Fibroblast of lung (primary cell): ENCODE measurements at regions not wholly inside any gene's neighbourhood (a gene's known extent, or its start where the extent isn't known, plus 50 kb on each side); places are given as distances from the start of the nearest gene placed in this dataset.
"Not testable (repeated sequence)": the region's sequence is repeated elsewhere in the genome, so short reads cannot be mapped to it uniquely, and the experiment has no call there.

Experiments
- DNase-seq, 2 donors: peaks; one replicate each; pipeline versions ENCODE4 v3.0.0 to v3.0.0-alpha.2; 2010; ENCODE audit warnings: low read depth in 2 of 2
- H2AFZ ChIP-seq: 2 replicates; pipeline ENCODE4 v1.5.1; 2012; ENCODE audit warnings: low read length, control low read depth, inconsistent platforms
- H3K27ac ChIP-seq: 2 replicates; pipeline ENCODE4 v1.5.1; 2011; ENCODE audit warnings: low read length, control low read depth; ENCODE audit not compliant: insufficient read depth
- H3K27me3 ChIP-seq: 2 replicates; pipeline ENCODE4 v1.5.1; 2011; ENCODE audit warnings: mild to moderate bottlenecking, low read length; ENCODE audit not compliant: control insufficient read depth, insufficient read depth
- H3K36me3 ChIP-seq: 2 replicates; pipeline ENCODE4 v1.5.1; 2011; ENCODE audit warnings: low read length; ENCODE audit not compliant: control insufficient read depth, insufficient read depth
- H3K4me1 ChIP-seq: 2 replicates; pipeline ENCODE4 v1.5.1; 2011; ENCODE audit warnings: low read length; ENCODE audit not compliant: control insufficient read depth, insufficient read depth; ENCODE audit errors: extremely low read depth
- H3K4me2 ChIP-seq: 2 replicates; pipeline ENCODE4 v1.5.1; 2011; ENCODE audit warnings: low read length, control low read depth; ENCODE audit not compliant: insufficient read depth; ENCODE audit errors: extremely low read depth
- H3K4me3 ChIP-seq, 4 experiments: fragments of 200-600 bp in 1 of 4; sonication (generic) in 1 of 4; replicated peaks in 1 of 4; 2 replicates each; pipeline ENCODE4 v1.5.1; 2011 to 2016; ENCODE audit warnings: low read length in 4 of 4, low read depth in 3 of 4, mild to moderate bottlenecking in 3 of 4, control low read depth in 2 of 4, inconsistent platforms in 1 of 4, mixed read lengths in 1 of 4; ENCODE audit not compliant: insufficient read depth in 1 of 4; ENCODE audit errors: control extremely low read depth in 1 of 4
- H3K79me2 ChIP-seq: 2 replicates; pipeline ENCODE4 v1.5.1; 2012; ENCODE audit warnings: mild to moderate bottlenecking, low read length, inconsistent platforms; ENCODE audit not compliant: control insufficient read depth, insufficient read depth
- H3K9ac ChIP-seq: 2 replicates; pipeline ENCODE4 v1.5.1; 2011; ENCODE audit warnings: mild to moderate bottlenecking, low read length, control low read depth; ENCODE audit not compliant: insufficient read depth
- H3K9me3 ChIP-seq: 2 replicates; pipeline ENCODE4 v1.5.1; 2012; ENCODE audit warnings: low read depth, low read length; ENCODE audit not compliant: control insufficient read depth, insufficient read depth
- H4K20me1 ChIP-seq: 2 replicates; pipeline ENCODE4 v1.5.1; 2011; ENCODE audit warnings: low read length; ENCODE audit not compliant: control insufficient read depth, insufficient read depth; ENCODE audit errors: extremely low read depth
- EZH2 ChIP-seq: IDR thresholded peaks from 2 replicates; pipeline ENCODE4 v1.5.1; 2012; ENCODE audit warnings: low read length, control low read depth, mild to moderate bottlenecking; ENCODE audit errors: missing control alignments
- TF ChIP-seq, protein P1 (sequence below), 2 donors: IDR thresholded peaks in 1 of 2; conservative IDR thresholded peaks in 1 of 2; 1 replicate in 1 of 2; 2 replicates in 1 of 2; pipeline ENCODE4 v1.5.1; 2011 to 2012; ENCODE audit warnings: low read length in 2 of 2, control low read depth in 1 of 2, inconsistent platforms in 1 of 2, low read depth in 1 of 2, mild to moderate bottlenecking in 1 of 2

DNA sequence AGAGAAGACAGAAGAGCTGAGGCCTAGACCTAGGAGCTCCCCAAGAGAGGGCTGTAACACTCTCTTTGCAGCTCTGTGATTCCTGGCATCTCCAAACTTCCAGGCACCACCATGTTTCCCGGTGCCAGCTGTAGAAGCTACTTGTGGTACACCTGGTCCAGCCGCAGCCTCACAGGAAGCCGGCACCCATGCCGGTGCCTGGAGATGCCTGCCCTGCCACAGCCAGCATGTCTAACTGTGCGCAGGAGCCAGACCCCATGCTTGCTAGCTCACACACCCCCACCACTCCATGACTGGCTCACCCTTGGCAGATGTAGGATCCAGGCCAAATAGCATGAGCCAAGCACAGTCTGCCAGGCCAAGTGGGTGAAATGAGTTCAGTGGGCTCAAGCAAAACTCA, 211.7 kb upstream of the GNAI1 start:
- no peak for TF ChIP-seq EZH2
- TF ChIP-seq, protein P1, sequence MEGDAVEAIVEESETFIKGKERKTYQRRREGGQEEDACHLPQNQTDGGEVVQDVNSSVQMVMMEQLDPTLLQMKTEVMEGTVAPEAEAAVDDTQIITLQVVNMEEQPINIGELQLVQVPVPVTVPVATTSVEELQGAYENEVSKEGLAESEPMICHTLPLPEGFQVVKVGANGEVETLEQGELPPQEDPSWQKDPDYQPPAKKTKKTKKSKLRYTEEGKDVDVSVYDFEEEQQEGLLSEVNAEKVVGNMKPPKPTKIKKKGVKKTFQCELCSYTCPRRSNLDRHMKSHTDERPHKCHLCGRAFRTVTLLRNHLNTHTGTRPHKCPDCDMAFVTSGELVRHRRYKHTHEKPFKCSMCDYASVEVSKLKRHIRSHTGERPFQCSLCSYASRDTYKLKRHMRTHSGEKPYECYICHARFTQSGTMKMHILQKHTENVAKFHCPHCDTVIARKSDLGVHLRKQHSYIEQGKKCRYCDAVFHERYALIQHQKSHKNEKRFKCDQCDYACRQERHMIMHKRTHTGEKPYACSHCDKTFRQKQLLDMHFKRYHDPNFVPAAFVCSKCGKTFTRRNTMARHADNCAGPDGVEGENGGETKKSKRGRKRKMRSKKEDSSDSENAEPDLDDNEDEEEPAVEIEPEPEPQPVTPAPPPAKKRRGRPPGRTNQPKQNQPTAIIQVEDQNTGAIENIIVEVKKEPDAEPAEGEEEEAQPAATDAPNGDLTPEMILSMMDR (conservative IDR thresholded peaks at IDR 0.05 in 1 of 2, IDR thresholded peaks at IDR 0.05 in 1 of 2; ENCODE audit: low read depth in 1 of 2, low read length in 2 of 2): no peak
- Histone ChIP-seq H3K27me3 (no peaks in the 10 kb centered on the region), H4K20me1 (no peaks in the 10 kb centered on the region), H3K27ac (no peak overlapping the region), H3K9me3 (no peaks in the 10 kb centered on the region), H2AFZ (no peak overlapping the region), H3K9ac (no peak overlapping the region), H3K4me1 (peaks cover 2% of the 10 kb centered on the region), H3K4me3 (no peak overlapping the region), H3K36me3 (no peaks in the 10 kb centered on the region), H3K4me2 (no peak overlapping the region), H3K79me2 (no peaks in the 10 kb centered on the region)
- no peak for DNase-seq

DNA sequence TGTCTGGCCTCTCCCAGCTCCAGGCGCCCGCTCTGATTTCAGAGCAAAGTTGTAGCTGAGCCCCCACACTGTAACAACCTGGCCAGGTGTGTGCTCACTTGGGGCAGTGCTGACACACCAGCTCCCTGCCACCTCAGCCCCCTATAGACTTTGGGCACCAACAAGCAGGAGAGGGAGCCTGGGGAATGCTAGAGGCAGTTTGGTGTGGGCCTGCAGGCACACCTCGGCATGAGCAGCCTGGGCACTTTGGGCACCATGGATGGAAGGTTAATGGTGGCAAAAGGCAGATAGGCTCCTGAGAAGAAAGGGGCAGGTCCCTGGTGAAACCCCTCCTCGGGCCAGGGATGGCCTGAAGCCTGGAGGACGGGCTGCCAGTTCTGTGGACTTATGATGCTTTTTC, 212.7 kb upstream of the GNAI1 start:
- Histone ChIP-seq H4K20me1 (no peaks in the 10 kb centered on the region), H3K4me1 (peaks cover 2% of the 10 kb centered on the region), H3K36me3 (no peaks in the 10 kb centered on the region), H2AFZ (no peak overlapping the region), H3K79me2 (no peaks in the 10 kb centered on the region), H3K9me3 (no peaks in the 10 kb centered on the region), H3K9ac (no peak overlapping the region), H3K27ac (no peak overlapping the region), H3K4me2 (no peak overlapping the region), H3K27me3 (no peaks in the 10 kb centered on the region), H3K4me3 (no peak overlapping the region)
- TF ChIP-seq, protein P1 (conservative IDR thresholded peaks at IDR 0.05 in 1 of 2, IDR thresholded peaks at IDR 0.05 in 1 of 2; ENCODE audit: low read depth in 1 of 2, low read length in 2 of 2): no peak
- no peak for TF ChIP-seq EZH2
- DNase-seq: no peak

DNA sequence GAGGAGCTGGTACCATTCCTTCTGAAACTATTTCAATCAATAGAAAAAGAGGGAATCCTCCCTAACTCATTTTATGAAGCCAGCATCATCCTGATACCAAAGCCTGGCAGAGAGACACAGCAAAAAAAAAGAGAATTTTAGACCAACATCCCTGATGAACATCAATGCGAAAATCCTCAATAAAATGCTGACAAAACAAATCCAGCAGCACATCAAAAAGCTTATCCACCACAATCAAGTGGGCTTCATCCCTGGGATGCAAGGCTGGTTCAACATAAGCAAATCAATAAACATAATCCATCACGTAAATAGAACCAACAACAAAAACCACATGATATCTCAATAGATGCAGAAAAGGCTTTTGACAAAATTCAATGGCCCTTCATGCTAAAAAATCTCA, 216.0 kb upstream of the GNAI1 start:
- not testable (repeated sequence) for H3K4me3 ChIP-seq, H3K36me3 ChIP-seq, H3K9me3 ChIP-seq

DNA sequence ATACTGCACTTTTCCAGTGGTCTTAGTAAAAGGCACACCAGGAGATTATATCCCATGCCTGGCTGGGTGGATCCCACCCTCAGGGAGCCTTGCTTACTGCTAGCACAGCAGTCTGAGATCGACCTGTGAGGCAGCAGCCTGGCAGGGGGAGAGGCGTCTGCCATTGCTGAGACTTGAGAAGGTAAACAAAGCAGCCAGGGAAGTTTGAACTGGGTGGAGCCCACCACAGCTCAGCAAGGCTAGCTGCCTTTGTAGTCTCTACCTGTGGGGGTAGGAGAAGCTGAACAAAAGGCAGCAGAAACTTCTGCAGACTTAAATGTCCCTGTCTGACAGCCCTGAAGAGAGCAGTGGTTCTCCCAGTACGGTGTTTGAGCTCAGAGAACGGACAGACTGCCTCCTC, 219.3 kb upstream of the GNAI1 start:
- H3K9ac ChIP-seq, H4K20me1 ChIP-seq, H3K27me3 ChIP-seq, DNase-seq, H3K9me3 ChIP-seq, H3K4me1 ChIP-seq, H2AFZ ChIP-seq, H3K36me3 ChIP-seq, H3K79me2 ChIP-seq, H3K4me3 ChIP-seq, H3K27ac ChIP-seq, H3K4me2 ChIP-seq: not testable (repeated sequence)

More for the DNA sequence above, 216.0 kb upstream of the GNAI1 start:
- H3K27me3 ChIP-seq, H4K20me1 ChIP-seq, H3K27ac ChIP-seq, H3K79me2 ChIP-seq, H3K9ac ChIP-seq, H3K4me1 ChIP-seq, H3K4me2 ChIP-seq, H2AFZ ChIP-seq, DNase-seq: not testable (repeated sequence)
